ENCODE measurements at regions not wholly inside any gene's neighbourhood (a gene's known extent, or its start where the extent isn't known, plus 50 kb on each side); places are given as distances from the start of the nearest gene placed in this dataset.

- H2BK15ac ChIP-seq (ENCODE audit: low read length): no peak overlapping the region
- H3K4me2 ChIP-seq (ENCODE audit: insufficient read depth in 1 of 2, low read depth in 2 of 2, low read length in 2 of 2): no peak overlapping the region
- no peak overlapping the region for H3K56ac ChIP-seq (replicated peaks; ENCODE audit: insufficient read length, low read depth, low read length)
- peaks cover 0 to 5% of the 10 kb centered on the region in 2 experiments for H4K20me1 ChIP-seq (replicated peaks in 1 of 2; ENCODE audit: control insufficient read depth in 1 of 2, insufficient read depth in 2 of 2, low read length in 2 of 2)
- no peak overlapping the region for H3K9ac ChIP-seq (replicated peaks in 1 of 4; ENCODE audit: extremely low read depth in 1 of 4, low read depth in 3 of 4, low read length in 3 of 4)
- H2AK5ac ChIP-seq (ENCODE audit: low read depth, low read length): no peak overlapping the region
- no peaks in the 10 kb centered on the region for H3K9me3 ChIP-seq (ENCODE audit: insufficient read depth in 2 of 2, low read depth in 1 of 2, low read length in 1 of 2)
- no peak overlapping the region for H3K4ac ChIP-seq (replicated peaks; ENCODE audit: insufficient read length, low read depth, low read length)
- H3K36me3 ChIP-seq (ENCODE audit: control insufficient read depth in 2 of 4, insufficient read depth in 4 of 4, low read length in 3 of 4): peaks cover 2 to 83% (median 31%) of the 10 kb centered on the region in 4 experiments
- no peak overlapping the region for H4K91ac ChIP-seq (replicated peaks; ENCODE audit: insufficient read length, low read length)
- H4K5ac ChIP-seq (ENCODE audit: insufficient read length, low read depth, low read length): no peak overlapping the region
- no peak overlapping the region for H3K14ac ChIP-seq (ENCODE audit: insufficient read length)
- peaks cover 0 to 39% (median 32%) of the 10 kb centered on the region in 4 experiments for H3K4me1 ChIP-seq (replicated peaks in 1 of 4; ENCODE audit: control insufficient read depth in 3 of 4, insufficient read depth in 4 of 4, low read length in 3 of 4)
- FAIRE-seq: no peak
- H3K4me3 ChIP-seq (ENCODE audit: extremely low read depth in 1 of 4, insufficient read depth in 2 of 4, low read depth in 3 of 4, low read length in 4 of 4): no peak overlapping the region
- no peak overlapping the region for H3K18ac ChIP-seq (ENCODE audit: extremely low read depth, low read length)
- H3K23me2 ChIP-seq (ENCODE audit: low read depth, low read length): no peaks in the 10 kb centered on the region
- H2BK12ac ChIP-seq (ENCODE audit: low read depth, low read length): no peak overlapping the region
- no peak overlapping the region for H3K27ac ChIP-seq (ENCODE audit: low read depth, low read length)
- no peak overlapping the region for H2AFZ ChIP-seq (ENCODE audit: low read length)
- ChIA-PET POLR2A (ENCODE audit: partially characterized antibody) (interaction anchor here (0.5 to 7.1 kb wide), 6 partner anchors 10 to 189 kb away, joined by 3 to 108 read pairs (median 8); no protein-coding TSS in a partner anchor), CTCF (ENCODE audit: partially characterized antibody) (interaction anchor here (0.7 to 1.8 kb wide), 6 partner anchors 12 to 224 kb away, joined by 3 to 5 read pairs (median 3); no protein-coding TSS in a partner anchor)
- peaks cover 5% of the 10 kb centered on the region for H3K79me1 ChIP-seq (ENCODE audit: low read depth, low read length)
- no peak overlapping the region for H4K8ac ChIP-seq (ENCODE audit: extremely low read depth, insufficient read depth, low read length)
- H3K79me2 ChIP-seq (ENCODE audit: control insufficient read depth in 1 of 2, insufficient read depth in 2 of 2, low read length in 2 of 2): peaks cover 7 to 61% of the 10 kb centered on the region in 2 experiments; a peak in 3 of 4 replicates
- H2BK5ac ChIP-seq (ENCODE audit: low read depth, low read length): no peak overlapping the region
- H3K27me3 ChIP-seq (replicated peaks in 1 of 4; ENCODE audit: control insufficient read depth in 3 of 4, extremely low read depth in 1 of 4, insufficient read depth in 3 of 4, low read length in 3 of 4): no peaks in the 10 kb centered on the region
- no peak overlapping the region for H3K23ac ChIP-seq (ENCODE audit: insufficient read length)
- 88% methylated on average over 6 of the region's 6 CpGs; no CpG with 5 or more reads in 1 of the 2 experiments for WGBS, 2 experiments (ENCODE audit: extremely low coverage in 1 of 2, insufficient coverage in 1 of 2, insufficient read length in 1 of 2, insufficient replicate concordance in 2 of 2, low coverage in 1 of 2, low lambda C conversion rate in 2 of 2, missing lambda C conversion rate in 1 of 2)
- DNase-seq (ENCODE audit: low read depth in 1 of 2, low spot score in 2 of 2): no peak
- H2BK20ac ChIP-seq (ENCODE audit: low read length): no peak overlapping the region
- no peak overlapping the region for H2BK120ac ChIP-seq (replicated peaks; ENCODE audit: low read depth, low read length)
- TF ChIP-seq RBBP5 (IDR thresholded peaks at IDR 0.05; ENCODE audit: borderline replicate concordance, low read depth, low read length) (no peak), SIX5 (IDR thresholded peaks at IDR 0.05; ENCODE audit: low read depth, low read length) (no peak), JUND (IDR thresholded peaks at IDR 0.05; ENCODE audit: low read length) (no peak), BACH1 (IDR thresholded peaks at IDR 0.05; ENCODE audit: low read length) (no peak), HDAC2 (IDR thresholded peaks at IDR 0.05; ENCODE audit: borderline replicate concordance in 1 of 2, low read depth in 2 of 2, low read length in 2 of 2) (no peak), TBP (IDR thresholded peaks at IDR 0.05; ENCODE audit: low read depth, low read length) (no peak), NANOG (IDR thresholded peaks at IDR 0.05; ENCODE audit: insufficient read depth, low read depth, low read length, poor library complexity, severe bottlenecking) (no peak), TAF1 (IDR thresholded peaks at IDR 0.05; ENCODE audit: low read depth, low read length) (no peak)
Observed at GRCh38 chr2:64263315-64263714, 119.1 kb upstream of the PELI1 start.

All from H1 (cell line).